T-helper 1 cell treated with Interleukin-12 subunit alpha and Interleukin-12 subunit beta and Interleukin-4 antibody, amounts not matched to agents 30 ng/mL and 1 ng/mL, for 36 hours (primary cell): ENCODE measurements at regions not wholly inside any gene's neighbourhood (a gene's known extent, or its start where the extent isn't known, plus 50 kb on each side); places are given as distances from the start of the nearest gene placed in this dataset.

ENCODE experiments used
- intact Hi-C: fragments of 100-400 bp; cut with micrococcal nuclease; formaldehyde crosslinking; loops from one replicate; pipeline ENCODE4 v1.15.1; 2024

GRCh38 chr17:77451894-77452852 lies 311.4 kb downstream of the SEC14L1 start:
- intact Hi-C loops, result loop anchor here (1.0 to 5.0 kb wide), 3 partner anchors 11 to 675 kb away; partner anchors contain the start of gene TMC6

DNA sequence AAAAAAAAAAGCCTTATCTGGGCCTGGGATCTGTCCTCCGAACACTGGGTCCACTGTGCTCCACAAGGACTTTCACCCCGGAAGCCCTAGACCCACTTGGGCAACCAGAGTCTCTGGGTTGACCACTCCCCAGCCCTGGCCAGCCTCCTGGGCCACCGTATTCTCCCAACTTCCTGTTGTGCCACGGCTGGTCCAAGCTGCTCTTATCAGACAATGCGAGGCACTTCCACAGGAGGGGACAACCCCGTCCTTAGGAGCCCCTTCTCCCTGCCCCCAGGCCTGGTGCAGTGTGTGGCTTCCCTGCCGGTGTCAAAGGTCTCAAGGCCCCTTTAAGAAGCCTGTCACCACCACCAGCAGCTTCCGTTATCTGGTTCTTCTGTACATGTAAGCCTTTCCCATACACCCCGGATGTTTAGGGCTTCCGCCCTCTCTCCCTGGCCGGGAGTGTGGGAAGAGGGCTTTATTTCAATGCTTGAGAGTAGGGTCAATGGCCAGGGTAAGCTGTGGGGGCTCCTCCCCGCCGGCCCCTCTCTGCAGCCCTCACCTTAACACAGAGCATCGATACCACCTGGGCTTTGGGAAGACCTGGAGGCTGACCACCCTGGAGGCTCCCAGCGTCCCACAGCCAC lies 313.0 kb downstream of the SEC14L1 start:
- intact Hi-C loops, result loop anchor here (1.0 to 5.0 kb wide), 4 partner anchors 8 to 674 kb away; partner anchors contain the start of gene TMC6

GRCh38 chr17:77454242-77455095 lies 313.7 kb downstream of the SEC14L1 start:
- intact Hi-C loops, result loop anchor here (5.0 kb wide), 3 partner anchors 213 to 673 kb away; partner anchors contain the start of gene TMC6

DNA sequence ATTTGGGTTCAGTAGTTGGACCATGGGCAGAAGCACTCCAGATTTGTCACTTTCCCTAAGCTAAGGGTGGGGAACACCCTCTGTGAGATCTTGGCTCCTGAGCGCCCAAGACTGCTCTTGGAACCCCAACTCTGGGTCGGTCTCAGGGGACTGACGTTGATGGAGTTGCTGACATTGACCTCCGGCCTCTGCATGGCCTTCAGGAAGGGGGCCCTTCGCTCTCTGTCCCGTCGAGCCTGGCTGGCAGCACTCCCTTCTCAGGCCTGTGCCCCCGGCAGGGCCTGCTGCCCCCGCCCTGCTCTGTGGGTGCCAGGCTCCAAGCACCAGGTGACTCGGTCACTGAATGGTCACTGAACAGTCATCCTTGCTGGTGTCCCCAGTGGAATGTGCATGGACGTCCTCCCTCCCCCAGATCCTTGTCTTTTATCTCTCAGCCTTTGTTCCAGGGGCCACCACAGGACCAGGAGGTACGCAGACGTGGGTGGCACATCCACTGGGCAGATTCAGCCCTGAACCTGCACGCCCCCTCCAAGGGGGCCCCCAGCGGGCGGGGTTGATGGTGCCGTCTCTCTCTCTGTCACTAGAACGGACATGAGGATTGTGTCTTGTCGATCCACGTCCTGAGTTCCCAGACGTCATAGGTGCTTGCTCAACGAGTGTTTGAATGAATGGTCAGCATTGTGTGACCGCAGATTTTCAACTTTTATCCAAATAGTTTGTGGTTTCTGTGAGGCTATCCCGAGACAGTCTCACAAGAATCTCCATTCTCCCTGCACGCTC lies 314.5 kb downstream of the SEC14L1 start:
- intact Hi-C loops, result loop anchor here (5.0 kb wide), 1 partner anchor 427 kb away; no protein-coding TSS in a partner anchor

GRCh38 chr17:77455891-77456260 lies 315.1 kb downstream of the SEC14L1 start:
- intact Hi-C loops, result loop anchor here (5.0 kb wide), 1 partner anchor 426 kb away; no protein-coding TSS in a partner anchor

GRCh38 chr17:77456271-77456950 lies 315.6 kb downstream of the SEC14L1 start:
- intact Hi-C loops, result loop anchor here (5.0 kb wide), 1 partner anchor 426 kb away; no protein-coding TSS in a partner anchor

DNA sequence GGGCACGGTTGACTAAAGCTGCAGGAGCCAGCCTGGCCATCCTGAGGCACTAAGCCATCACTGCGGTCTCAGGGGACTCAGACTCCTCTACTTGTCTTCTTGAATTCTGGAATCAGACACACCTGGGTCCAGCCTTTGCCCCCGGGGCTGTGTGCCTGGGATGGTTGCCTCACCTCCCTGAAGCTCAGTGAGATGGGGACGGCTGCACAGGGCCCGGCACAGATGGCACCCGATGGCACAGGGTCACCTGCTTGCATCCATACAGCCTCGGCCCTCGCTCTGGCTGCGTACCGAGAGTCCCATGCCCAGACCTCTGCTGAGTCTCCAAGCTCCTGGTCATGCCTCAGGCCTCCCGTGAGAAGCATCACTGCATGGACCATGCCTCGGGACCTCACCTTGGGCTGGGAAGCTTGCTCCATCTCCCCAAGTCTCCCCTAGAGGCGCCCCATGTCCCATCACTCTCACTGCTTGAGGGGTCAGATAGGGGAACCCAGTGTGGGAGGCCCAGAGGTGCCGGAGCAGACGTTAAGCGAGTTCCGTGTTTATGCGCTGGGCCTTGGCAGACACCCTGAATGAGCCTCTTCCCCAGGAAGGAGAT lies 316.3 kb downstream of the SEC14L1 start:
- intact Hi-C loops, result loop anchor here (1.0 to 5.0 kb wide), 2 partner anchors 8 to 425 kb away; no protein-coding TSS in a partner anchor

GRCh38 chr17:77457572-77458201 lies 316.9 kb downstream of the SEC14L1 start:
- intact Hi-C loops, result loop anchor here (1.0 to 5.0 kb wide), 2 partner anchors 8 to 425 kb away; no protein-coding TSS in a partner anchor

GRCh38 chr17:77458202-77459017 lies 317.6 kb downstream of the SEC14L1 start:
- intact Hi-C loops, result loop anchor here (5.0 kb wide), 1 partner anchor 424 kb away; no protein-coding TSS in a partner anchor

DNA sequence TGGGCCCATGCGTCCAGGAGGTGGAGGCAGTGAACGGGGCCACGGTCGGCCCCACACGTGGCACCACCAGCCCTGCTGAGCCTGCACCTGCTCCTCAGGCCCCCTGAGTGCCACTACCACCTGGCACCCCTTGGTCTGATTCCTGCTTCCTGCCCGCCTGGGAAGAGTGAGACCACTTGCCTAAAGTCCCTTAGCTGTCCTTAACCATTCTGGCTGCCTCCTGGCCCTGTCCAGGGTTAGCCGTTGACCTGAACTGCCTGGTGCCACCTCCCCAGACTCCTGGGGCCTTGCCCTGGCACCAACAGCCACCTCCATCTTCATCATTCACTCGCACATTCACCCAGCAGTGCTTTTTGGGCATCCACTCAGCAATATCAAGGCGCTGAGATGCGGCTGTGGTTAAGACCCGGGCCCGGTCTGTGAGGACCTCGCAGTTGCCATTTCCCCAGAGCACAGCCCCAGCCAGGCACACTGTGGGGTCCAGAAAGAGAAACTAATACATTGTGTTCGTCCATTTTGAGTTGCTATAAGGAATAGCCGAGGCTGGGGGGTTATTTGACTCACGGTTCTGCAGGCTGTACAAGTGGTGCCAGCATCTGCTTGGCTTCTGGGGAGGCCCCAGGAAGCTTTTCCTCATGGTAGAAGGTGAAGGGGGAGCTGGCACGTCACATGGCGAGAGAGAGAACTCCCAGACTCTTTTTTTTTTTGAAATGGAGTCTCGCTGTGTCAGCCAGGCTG lies 318.4 kb downstream of the SEC14L1 start:
- intact Hi-C loops, result loop anchor here (5.0 kb wide), 1 partner anchor 423 kb away; no protein-coding TSS in a partner anchor

DNA sequence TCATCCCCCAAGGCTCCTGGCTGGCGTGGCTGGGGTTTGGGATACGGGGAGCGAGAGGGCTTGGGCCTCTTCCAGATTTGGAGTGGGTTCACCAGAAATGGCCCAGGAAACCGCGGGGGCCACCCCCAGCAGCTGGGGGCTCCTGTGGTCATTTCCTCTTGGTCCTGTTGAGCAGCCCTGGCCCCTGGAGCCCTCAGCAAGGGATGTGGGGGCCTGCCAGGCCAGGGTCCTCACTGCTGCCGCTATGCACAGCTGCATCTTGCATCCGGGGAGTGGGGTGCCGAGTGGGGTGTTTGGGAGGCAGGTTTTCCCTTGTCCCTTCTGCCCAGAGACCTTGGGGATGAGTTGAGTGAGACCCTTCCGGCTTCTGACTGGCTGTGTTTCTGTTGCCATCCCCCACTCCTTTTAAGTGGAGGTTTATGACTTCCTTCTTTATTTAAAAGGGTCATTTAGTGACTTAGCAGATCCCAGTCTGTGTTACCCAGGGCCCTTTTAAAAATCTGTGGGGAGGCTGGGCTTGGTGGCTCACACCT lies 319.8 kb downstream of the SEC14L1 start:
- intact Hi-C loops, result loop anchor here (2.0 kb wide), 1 partner anchor 56 kb away; no protein-coding TSS in a partner anchor

GRCh38 chr17:77461277-77462057 lies 320.7 kb downstream of the SEC14L1 start:
- intact Hi-C loops, result loop anchor here (1.0 to 2.0 kb wide), 3 partner anchors 8 to 57 kb away; no protein-coding TSS in a partner anchor

DNA sequence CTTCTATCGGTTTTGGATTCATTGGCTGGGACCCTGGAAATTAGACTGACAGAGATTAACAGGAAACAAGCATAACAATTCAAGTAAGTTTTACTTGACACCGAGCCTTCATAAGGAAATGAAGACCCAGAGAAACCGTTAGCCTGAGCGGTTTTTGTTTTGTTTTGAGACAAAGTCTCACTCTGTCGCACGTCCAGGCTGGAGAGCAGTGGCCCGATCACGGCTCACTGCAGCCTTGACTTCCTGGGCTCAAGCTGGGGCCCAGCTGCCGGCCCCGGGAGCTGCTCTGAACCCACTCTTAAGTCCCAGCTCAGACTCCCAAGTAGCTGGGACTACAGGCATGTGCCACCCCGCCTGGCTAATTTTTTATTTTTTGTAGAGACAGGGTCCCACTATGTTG lies 321.3 kb downstream of the SEC14L1 start:
- intact Hi-C loops, result loop anchor here (1.0 kb wide), 2 partner anchors 9 to 10 kb away; no protein-coding TSS in a partner anchor

DNA sequence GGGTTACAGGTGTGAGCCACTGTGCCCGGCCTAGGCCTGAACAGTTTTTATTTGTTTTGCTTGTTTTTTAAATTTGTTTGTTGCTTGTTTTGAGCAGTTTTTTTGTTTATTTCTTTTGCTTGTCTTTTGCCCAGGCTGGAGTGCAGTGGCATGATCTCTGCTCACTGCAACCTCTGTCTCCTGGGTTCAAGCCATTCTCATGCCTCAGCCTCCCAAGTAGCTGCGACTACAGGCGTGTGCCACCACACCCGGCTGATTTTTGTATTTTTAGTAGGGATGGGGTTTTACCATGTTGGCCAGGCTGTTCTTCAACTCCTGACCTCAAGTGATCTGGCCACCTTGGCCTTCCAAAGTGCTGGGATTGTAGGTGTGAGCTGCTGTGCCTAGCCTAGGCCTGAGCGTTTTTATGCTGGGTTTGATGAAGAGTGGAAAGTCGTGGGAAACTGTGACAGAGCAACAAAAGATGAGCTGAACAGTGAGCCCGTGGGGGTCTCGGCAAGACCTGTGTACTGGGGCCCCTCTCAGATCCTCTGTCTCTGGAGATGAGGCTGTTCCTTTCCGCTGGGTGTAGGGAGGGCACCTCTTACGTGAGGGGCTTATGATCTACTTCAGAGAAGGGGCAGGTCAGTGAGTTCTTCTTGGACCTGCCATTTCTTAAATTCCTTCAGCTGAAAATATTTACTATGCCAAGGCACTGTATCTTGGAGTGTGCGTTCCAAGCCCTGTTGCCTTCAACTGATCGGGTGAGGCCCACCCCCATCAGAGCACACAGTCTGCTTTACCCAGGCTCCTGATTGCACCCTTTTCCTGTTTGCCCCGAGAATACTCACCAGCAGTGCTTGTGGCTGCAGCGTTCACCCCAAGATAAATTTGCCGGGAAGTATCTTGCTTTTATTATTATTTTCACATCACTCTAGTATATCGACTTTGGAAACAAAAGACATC lies 322.1 kb downstream of the SEC14L1 start:
- intact Hi-C loops, result loop anchor here (1.0 kb wide), 2 partner anchors 9 to 10 kb away; no protein-coding TSS in a partner anchor
